ENCODE measurements at regions not wholly inside any gene's neighbourhood (a gene's known extent, or its start where the extent isn't known, plus 50 kb on each side); places are given as distances from the start of the nearest gene placed in this dataset.

DNA sequence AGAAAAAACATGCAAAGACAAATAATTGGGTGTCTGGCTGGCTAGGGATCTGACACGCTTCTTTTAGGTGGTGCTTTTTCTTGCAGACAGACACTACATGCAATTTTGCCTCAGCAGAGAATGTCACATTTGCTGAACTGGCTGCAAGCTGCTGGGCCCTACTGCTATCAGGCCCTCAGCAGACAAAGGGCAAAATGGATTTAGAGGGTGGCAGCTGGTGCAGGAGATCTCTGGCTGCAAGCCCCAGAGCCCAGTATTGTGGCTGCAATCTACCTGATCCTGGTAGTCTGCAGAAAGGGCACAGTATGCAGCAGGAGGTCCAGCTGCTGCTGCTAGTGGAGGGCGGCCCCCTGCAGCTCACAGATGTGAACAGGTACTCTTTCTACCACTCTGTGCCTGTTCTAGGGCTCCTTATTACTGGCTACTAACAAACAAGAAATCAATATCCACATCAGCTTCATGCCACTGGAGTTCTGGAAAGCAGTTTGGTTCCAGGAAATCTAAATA is 796.7 kb upstream of the CELF4 start:
- no peak for TF ChIP-seq EZH2phosphoT487 (conservative IDR thresholded peaks at IDR 0.05; ENCODE audit: low read length)
- no peak for TF ChIP-seq CTCF (IDR thresholded peaks at IDR 0.05; ENCODE audit: insufficient read depth, low read length, poor library complexity, severe bottlenecking)

Measured in SU-DHL-6 (cell line).